Stimulated activated CD4-positive, alpha-beta T cell treated with anti-CD3 and anti-CD28 coated beads, Interleukin-4, amount 100 ng/mL, for 24 hours (primary cell): ENCODE measurements at regions not wholly inside any gene's neighbourhood (a gene's known extent, or its start where the extent isn't known, plus 50 kb on each side); places are given as distances from the start of the nearest gene placed in this dataset.

ENCODE experiments used
- DNase-seq: peaks from one replicate; pipeline ENCODE4 v3.0.0-alpha.2; 2020

DNA sequence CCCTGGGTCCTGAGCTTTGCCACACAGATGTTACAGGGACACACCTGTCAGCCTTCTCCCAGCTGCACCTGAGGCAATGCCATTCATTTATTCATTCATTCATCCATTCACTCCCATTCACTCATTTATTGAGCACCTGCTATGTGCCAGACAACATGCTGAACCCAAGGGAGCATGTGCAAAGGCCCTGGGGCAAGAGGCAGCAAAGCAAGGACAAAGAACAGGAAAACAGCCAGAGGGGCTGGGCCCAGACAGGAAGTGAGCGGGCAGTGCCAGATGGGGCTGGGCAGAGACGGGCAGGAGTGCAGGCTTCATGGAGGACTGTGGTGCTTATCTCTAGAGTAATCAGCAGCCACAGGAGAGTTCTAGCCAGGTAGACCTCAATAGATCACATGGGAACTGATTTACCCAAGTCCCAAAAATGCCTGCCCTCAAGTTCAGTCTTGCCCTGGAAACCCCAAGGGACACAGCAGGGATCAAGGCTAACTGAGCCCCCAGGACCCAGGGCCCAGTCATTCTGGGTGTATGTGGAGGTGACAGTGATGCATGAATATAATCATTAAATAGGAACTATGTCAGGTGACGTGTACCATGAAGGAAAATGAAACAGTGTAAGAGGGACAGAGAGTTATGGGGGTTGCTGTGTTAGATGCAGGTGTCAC is 530.3 kb downstream of the MATN1 start:
- no peak for DNase-seq

GRCh38 chr1:30191154-30191702 is 532.2 kb downstream of the MATN1 start:
- peak; percentile 30 for DNase-seq

GRCh38 chr1:30190511-30191153 is 532.8 kb downstream of the MATN1 start:
- no peak for DNase-seq

DNA sequence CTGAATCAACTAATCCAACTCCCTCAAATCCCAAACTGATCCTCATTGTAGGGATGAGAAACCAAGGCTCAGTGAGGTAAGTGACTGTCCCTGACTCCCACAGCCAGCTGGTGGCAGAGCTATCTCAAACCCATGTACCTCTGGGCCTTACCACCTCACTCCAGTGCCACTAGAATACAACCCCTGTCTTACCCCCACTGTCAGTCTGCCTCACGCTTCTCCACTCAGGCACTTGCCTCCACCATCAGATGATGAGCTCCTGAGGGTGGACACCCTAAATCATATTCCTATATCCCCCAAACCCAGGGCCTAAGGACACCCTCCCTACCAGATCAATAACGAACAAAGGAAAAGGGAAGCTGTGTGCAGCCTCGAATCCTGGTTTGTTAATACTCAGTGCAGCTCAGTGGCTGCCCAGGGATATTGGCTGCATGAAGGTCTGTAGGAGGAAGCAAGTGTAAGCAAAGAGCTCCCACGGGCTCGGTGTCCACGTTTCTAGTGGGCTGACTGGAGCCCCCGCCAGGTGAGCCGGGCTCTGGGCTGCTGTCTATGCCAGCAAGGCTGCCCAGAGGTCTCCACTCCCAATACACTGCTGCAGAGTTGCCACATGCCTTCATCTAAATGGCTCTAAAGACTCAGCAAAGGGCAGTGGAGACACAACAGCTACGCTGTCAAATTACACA is 533.4 kb downstream of the MATN1 start:
- no peak for DNase-seq

- DNase-seq = no peak
Observed at GRCh38 chr1:30188999-30189398, 534.4 kb downstream of the MATN1 start.

DNA sequence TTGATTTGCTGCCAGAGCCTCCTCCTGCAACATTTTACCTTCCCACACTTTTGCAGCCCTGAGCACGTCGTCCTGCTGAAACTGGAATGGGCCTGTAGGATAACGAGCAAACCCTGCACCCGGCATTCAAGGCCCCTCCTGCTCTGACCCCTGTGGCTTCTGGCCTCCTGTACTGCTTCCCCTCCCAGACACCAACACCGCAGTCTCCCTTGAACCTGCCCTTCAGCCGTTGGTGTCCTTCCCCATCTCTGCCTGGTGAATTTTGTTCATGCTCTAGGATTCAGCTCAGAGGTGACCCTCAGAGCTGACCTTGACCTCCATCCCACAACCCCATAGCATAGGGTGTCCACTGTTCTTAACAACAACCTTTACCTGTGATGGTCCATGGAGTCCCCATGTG is 535.1 kb downstream of the MATN1 start:
- DNase-seq = no peak

- DNase-seq = no peak
Observed at GRCh38 chr1:30187413-30188023, 535.9 kb downstream of the MATN1 start.

- no peak for DNase-seq
Observed at GRCh38 chr1:30186586-30186985, 536.8 kb downstream of the MATN1 start.

DNA sequence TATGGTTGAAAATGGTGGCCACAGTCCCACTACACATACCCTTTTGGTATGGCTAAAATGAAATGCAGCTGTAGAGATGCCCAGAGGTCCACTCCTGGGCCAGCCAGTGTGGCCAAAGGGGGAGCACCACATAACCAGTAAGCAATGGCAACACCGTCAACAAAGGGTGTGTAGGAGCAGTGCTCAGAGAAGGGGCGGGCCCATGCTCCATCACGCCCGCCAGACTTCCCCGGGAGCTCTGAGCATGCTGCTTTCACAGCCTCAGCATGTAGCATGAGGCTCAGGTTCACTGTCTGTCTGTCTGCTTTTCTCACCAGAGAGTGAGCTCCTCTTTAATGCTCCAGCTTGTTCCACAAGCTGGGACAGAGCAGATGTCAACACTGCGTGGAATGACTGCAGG is 537.6 kb downstream of the MATN1 start:
- no peak for DNase-seq

DNA sequence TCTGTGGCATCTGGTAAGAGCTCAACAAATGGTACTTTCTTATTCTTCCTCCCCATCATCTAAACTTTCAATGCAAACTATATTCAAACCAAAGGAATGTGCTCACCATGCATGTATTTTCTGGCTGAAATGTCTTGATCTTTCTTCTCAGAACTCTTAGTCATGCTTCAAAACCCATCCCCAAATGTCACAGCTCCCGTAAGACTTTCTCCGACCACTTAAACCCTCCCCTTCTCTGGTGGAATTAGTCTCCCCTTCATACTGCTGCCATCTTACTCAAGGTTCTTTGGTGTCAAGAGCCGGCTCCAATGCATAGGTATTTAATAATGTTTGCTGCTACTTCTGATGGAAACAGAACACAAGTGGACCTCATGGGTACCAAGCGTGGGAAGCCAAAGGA is 538.1 kb downstream of the MATN1 start:
- no peak for DNase-seq

DNA sequence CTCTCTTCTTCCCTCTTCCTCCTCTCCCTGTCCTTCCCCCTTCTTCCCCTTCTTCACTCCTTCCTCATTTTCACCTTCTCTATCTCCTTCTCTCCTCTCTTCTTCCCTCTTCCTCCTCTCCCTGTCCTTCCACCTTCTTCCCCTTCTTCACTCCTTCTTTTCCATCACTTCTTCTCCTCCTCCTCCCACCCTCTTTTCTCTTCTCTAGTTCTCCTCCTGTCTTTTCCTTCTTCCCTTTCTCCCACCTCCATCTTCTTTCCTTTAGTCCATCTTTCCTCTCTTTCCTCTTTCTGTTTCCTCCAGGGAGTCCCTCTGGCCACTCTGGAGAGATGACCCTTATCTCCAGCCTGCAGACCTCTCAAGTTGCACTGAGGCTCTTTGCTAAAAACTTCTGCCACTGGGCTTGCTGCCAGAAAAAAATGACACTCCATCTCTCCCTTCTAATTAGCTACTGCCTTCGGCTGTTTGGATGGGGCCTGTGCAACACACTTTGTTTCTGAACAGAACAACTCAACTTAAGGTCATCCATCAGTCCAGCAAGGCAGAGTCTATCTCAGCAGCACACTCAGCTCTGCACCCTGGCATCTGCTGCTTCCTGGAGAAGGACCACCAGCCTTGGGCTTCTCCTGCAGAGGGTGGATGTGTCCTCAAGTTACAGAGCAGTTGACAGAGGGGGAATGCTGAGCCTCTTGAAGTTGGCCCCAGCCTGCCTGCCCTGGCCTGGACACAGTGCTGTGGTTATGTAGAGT is 538.8 kb downstream of the MATN1 start:
- DNase-seq = no peak

- DNase-seq = no peak
Observed at GRCh38 chr1:30183895-30184294, 539.5 kb downstream of the MATN1 start.

- DNase-seq = no peak
Observed at GRCh38 chr1:30183006-30183405, 540.4 kb downstream of the MATN1 start.

- DNase-seq = no peak
Observed at GRCh38 chr1:30179942-30180543, 543.3 kb downstream of the MATN1 start.

DNA sequence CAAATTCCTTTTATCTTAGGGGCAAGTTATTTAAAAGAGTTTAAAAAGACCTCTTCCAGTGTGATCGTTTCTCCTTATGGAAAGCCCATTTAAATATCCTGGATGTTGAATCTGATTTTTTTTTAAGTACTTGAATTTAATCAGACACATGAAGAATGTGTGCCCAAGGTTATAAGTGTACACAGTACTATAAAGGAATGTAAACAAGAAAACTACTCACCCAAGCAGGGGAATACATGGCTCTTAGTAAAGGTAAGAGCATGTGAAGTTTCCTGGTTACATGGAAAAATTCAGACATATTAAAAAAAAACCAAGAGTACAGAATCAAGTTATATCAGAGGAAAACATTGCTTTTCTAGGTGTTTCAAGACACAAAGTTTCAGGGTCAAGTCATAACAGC is 546.9 kb downstream of the MATN1 start:
- DNase-seq = no peak

- no peak for DNase-seq
Observed at GRCh38 chr1:30174499-30174898, 548.9 kb downstream of the MATN1 start.

DNA sequence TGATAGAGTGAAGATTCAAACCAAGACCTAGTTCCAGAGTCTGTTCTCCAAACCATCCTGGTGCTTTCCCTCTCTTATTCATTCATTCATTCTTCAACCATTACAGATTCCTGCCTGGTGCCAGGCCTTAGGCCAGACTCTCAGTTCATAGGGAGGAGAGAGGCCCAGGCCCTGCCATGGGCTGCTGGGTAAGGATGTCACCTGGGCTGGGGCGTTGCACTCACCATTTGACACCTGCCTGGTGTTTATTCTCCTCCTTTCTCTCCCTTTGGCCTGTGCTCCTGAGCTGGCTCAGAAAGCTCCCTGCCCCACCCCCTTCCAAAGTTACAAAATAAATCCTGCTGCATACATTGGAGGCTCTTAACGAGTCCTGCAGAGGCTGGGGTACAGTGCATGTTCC is 549.8 kb downstream of the MATN1 start:
- DNase-seq = no peak

- DNase-seq = no peak
Observed at GRCh38 chr1:30172757-30173156, 550.6 kb downstream of the MATN1 start.

DNA sequence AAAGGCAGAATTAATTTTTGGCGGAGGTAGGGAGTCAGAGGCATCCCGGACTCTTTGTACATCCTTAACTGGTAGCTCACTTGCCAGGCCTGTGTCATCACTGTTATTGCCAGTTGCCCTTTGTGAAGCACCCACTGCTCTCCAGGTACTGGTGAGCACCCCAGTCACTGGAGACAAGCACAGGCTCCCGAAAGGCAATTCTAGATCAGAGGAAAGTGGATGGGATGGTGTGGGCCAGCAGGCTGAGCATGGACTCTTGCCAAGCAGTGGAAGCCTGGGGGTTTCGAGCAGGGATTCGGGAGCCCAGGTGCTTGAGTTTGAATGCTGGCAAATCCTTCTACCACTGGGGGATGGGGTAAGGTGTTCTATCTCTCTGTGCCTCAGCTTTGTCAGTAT is 551.1 kb downstream of the MATN1 start:
- no peak for DNase-seq

GRCh38 chr1:30171537-30172298 is 551.7 kb downstream of the MATN1 start:
- DNase-seq = no peak

- DNase-seq = no peak
Observed at GRCh38 chr1:30169269-30169668, 554.1 kb downstream of the MATN1 start.

GRCh38 chr1:30166174-30166573 is 557.2 kb downstream of the MATN1 start:
- no peak for DNase-seq
